ENCODE measurements at regions not wholly inside any gene's neighbourhood (a gene's known extent, or its start where the extent isn't known, plus 50 kb on each side); places are given as distances from the start of the nearest gene placed in this dataset.
"Not testable (repeated sequence)": the region's sequence is repeated elsewhere in the genome, so short reads cannot be mapped to it uniquely, and the experiment has no call there.

- H3K4me3 ChIP-seq (replicated peaks; ENCODE audit: low read depth, low read length): no peak overlapping the region
- TF ChIP-seq, protein P1, sequence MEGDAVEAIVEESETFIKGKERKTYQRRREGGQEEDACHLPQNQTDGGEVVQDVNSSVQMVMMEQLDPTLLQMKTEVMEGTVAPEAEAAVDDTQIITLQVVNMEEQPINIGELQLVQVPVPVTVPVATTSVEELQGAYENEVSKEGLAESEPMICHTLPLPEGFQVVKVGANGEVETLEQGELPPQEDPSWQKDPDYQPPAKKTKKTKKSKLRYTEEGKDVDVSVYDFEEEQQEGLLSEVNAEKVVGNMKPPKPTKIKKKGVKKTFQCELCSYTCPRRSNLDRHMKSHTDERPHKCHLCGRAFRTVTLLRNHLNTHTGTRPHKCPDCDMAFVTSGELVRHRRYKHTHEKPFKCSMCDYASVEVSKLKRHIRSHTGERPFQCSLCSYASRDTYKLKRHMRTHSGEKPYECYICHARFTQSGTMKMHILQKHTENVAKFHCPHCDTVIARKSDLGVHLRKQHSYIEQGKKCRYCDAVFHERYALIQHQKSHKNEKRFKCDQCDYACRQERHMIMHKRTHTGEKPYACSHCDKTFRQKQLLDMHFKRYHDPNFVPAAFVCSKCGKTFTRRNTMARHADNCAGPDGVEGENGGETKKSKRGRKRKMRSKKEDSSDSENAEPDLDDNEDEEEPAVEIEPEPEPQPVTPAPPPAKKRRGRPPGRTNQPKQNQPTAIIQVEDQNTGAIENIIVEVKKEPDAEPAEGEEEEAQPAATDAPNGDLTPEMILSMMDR (IDR thresholded peaks at IDR 0.05; ENCODE audit: low read depth, low read length, missing control alignments): no peak
- DNase-seq (ENCODE audit: extremely low read depth, low read depth): no peak
Measured at GRCh38 chr5:124889486-124889825, 143.0 kb upstream of the ZNF608 start.

DNA sequence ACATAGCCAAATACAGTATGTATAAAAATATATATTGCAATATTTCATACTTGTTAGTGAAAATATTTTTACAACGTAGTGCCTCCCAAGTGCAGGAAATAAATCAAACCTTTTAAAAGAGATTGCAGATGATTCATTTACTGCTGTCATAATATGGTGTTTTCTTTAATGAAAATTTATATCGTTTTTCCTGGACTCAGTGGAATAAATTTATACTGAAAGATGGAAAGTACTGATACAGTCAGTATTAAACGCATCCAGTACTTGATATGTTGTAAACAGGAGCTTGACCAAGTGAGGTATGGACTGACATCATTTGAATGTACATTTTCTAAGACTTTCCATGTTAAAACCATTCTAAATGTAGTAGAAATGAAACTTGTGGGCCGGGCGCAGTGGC is 143.4 kb upstream of the ZNF608 start:
- H3K4me3 ChIP-seq (replicated peaks; ENCODE audit: low read depth, low read length): no peak overlapping the region
- no peak for DNase-seq (ENCODE audit: extremely low read depth, low read depth)
- TF ChIP-seq, protein P1 (IDR thresholded peaks at IDR 0.05; ENCODE audit: low read depth, low read length, missing control alignments): no peak

- H3K4me3 ChIP-seq (replicated peaks; ENCODE audit: low read depth, low read length); DNase-seq (ENCODE audit: extremely low read depth, low read depth): not testable (repeated sequence)
Measured at GRCh38 chr5:124890442-124890841, 144.0 kb upstream of the ZNF608 start.

GRCh38 chr5:124891179-124891578 is 144.7 kb upstream of the ZNF608 start:
- TF ChIP-seq, protein P1 (IDR thresholded peaks at IDR 0.05; ENCODE audit: low read depth, low read length, missing control alignments): no peak
- no peak overlapping the region for H3K4me3 ChIP-seq (replicated peaks; ENCODE audit: low read depth, low read length)
- DNase-seq (ENCODE audit: extremely low read depth, low read depth): no peak

DNA sequence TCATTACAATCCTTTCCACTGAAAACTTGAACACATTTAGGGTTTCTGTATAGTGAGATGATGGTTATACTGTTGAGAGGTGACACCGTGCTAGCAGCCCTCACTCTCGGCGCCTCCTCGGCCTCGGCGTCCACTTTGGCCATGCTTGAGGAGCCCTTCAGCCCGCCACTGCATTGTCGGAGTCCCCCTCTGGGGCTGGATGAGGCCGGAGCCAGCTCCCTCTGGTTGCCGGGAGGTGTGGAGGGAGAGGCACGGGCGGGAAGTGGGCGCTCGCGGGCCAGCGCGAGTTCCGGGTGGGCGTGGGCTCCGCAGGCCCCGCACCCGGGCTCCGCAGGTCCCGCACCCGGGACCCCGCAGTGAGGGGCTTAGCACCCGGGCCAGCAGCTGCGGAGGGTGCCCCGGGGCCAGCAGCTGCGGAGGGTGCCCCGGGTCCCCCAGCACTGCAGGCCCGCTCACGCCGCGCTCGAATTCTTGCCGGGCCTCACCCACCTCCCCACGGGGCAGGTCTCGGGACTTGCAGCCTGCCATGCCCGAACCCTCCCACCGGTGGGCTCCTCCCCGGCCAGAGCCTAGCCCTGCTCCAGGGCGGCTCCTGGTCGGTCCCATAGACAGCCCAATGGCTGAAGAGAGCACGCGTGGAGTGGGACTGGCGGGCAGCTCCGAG is 145.9 kb upstream of the ZNF608 start:
- DNase-seq (ENCODE audit: extremely low read depth, low read depth): no peak
- no peak overlapping the region for H3K4me3 ChIP-seq (replicated peaks; ENCODE audit: low read depth, low read length)
- TF ChIP-seq, protein P1 (IDR thresholded peaks at IDR 0.05; ENCODE audit: low read depth, low read length, missing control alignments): no peak

GRCh38 chr5:124894541-124894940 is 148.1 kb upstream of the ZNF608 start:
- no peak overlapping the region for H3K4me3 ChIP-seq (replicated peaks; ENCODE audit: low read depth, low read length)
- no peak for DNase-seq (ENCODE audit: extremely low read depth, low read depth)
- TF ChIP-seq, protein P1 (IDR thresholded peaks at IDR 0.05; ENCODE audit: low read depth, low read length, missing control alignments): no peak

- no peak overlapping the region for H3K4me3 ChIP-seq (replicated peaks; ENCODE audit: low read depth, low read length)
- TF ChIP-seq, protein P1 (IDR thresholded peaks at IDR 0.05; ENCODE audit: low read depth, low read length, missing control alignments): no peak
- no peak for DNase-seq (ENCODE audit: extremely low read depth, low read depth)
Measured at GRCh38 chr5:124895236-124895635, 148.8 kb upstream of the ZNF608 start.
